NB4 (cell line): ENCODE measurements at regions not wholly inside any gene's neighbourhood (a gene's known extent, or its start where the extent isn't known, plus 50 kb on each side); places are given as distances from the start of the nearest gene placed in this dataset.

ENCODE experiments used
- CTCF ChIP-seq: IDR thresholded peaks from one replicate; pipeline ENCODE4 v1.5.1; 2012; ENCODE audit warnings: low read depth, low read length
- MYC ChIP-seq: IDR thresholded peaks from 2 replicates; pipeline ENCODE4 v1.6.1; 2011; ENCODE audit warnings: low read depth, low read length

GRCh38 chr20:56839786-56840185, 210.7 kb downstream of the TFAP2C start:
- no peak for TF ChIP-seq CTCF
- TF ChIP-seq MYC = no peak
